Brain microvascular endothelial cell (primary cell): ENCODE measurements at regions not wholly inside any gene's neighbourhood (a gene's known extent, or its start where the extent isn't known, plus 50 kb on each side); places are given as distances from the start of the nearest gene placed in this dataset.

ENCODE experiments used
- DNase-seq: peaks from one replicate; pipeline ENCODE4 v3.0.0-alpha.2; 2020
- H3K27ac ChIP-seq: fragments of 250-450 bp; sonication (Bioruptor Pico); 2 replicates; pipeline ENCODE4 v1.5.1; 2020; ENCODE audit warnings: mild to moderate bottlenecking, moderate library complexity
- H3K27me3 ChIP-seq: fragments of 250-450 bp; sonication (Bioruptor Pico); replicated peaks from 2 replicates; pipeline ENCODE4 v1.5.1; 2020; ENCODE audit warnings: mild to moderate bottlenecking
- H3K36me3 ChIP-seq: fragments of 250-450 bp; sonication (Bioruptor Pico); replicated peaks from 2 replicates; pipeline ENCODE4 v1.5.1; 2020; ENCODE audit warnings: mild to moderate bottlenecking
- H3K4me3 ChIP-seq: 2 replicates; pipeline ENCODE4 v1.5.1; 2011; ENCODE audit warnings: low read depth, mild to moderate bottlenecking, control low read depth, low read length, moderate library complexity
- CTCF ChIP-seq: IDR thresholded peaks from 2 replicates; pipeline ENCODE4 v1.5.1; 2011; ENCODE audit warnings: low read depth, mild to moderate bottlenecking, moderate library complexity, low read length, control low read depth, inconsistent platforms; ENCODE audit errors: missing control alignments
- in situ Hi-C: cut with HindIII; loops from 2 replicates; pipeline ENCODE4 v1.10.0; 2017; ENCODE audit warnings: low sequenced_read_pairs, low pct_ligation_motif_present

DNA sequence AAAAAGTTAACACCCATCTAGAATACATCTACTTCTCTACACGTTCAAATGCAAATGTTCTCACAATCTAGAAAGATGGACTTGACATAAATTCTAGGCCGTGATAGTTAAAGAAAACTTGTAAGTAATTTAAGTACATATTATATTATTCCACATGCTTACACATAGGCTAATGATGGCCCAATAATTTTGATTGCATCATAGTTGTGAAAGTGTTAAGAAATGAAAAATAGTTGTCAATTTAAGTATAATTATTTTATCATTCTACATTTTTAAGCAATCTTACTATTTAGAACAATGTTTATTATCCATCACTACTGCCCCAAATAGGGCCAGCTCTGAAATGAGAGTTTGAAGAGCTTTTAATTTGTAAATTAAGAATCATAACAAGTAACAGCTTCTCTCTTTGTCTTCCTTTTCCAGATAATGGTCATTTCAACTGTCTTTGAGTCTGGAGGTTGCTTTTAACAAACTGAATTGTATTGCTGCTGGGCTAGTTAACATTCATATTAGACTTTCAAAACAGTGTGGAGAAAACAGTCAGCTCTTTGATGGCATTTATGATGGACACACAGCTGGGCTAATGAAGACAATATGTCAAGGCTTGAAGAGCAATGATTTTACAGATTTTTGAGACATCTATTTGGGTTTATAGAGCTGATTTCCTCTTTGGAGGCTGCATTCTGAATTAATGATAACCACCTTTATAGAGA is 246.1 kb upstream of the KCNH8 start:
- in situ Hi-C loops: no loop called here
- no peak for DNase-seq
- Histone ChIP-seq H3K36me3 (no peaks in the 10 kb centered on the region), H3K27ac (no peak overlapping the region), H3K27me3 (no peaks in the 10 kb centered on the region), H3K4me3 (no peak overlapping the region)
- no peak for TF ChIP-seq CTCF

DNA sequence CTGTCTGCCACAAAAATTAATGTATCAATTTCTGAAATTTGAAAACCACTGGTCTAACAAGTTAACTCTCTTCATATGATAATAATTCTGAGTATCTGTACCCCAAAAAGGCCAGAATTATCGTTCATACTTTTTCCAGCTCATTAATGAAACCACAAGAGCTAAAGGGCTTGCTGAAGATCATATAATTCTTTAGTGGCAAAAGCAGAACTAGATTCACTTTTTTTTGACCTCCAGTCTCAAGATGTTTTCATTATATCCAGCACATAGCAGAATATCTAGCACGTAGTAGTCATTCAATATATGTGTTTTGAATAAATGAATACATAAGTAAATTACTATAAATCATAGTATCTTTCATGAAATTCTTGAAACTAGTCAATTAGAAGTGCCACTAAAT is 246.7 kb upstream of the KCNH8 start:
- H3K27me3 ChIP-seq: no peaks in the 10 kb centered on the region
- no peak for TF ChIP-seq CTCF
- no peaks in the 10 kb centered on the region for H3K36me3 ChIP-seq
- H3K4me3 ChIP-seq: no peak overlapping the region
- in situ Hi-C loops: no loop called here
- no peak for DNase-seq
- H3K27ac ChIP-seq: no peak overlapping the region

GRCh38 chr3:18900994-18901393 is 247.3 kb upstream of the KCNH8 start:
- in situ Hi-C loops: no loop called here
- TF ChIP-seq CTCF: no peak
- H3K27ac ChIP-seq: no peak overlapping the region
- H3K36me3 ChIP-seq: no peaks in the 10 kb centered on the region
- no peaks in the 10 kb centered on the region for H3K27me3 ChIP-seq
- H3K4me3 ChIP-seq: no peak overlapping the region
- no peak for DNase-seq

- in situ Hi-C loops: no loop called here
- no peak overlapping the region for H3K27ac ChIP-seq
- H3K36me3 ChIP-seq: no peaks in the 10 kb centered on the region
- DNase-seq: no peak
- no peaks in the 10 kb centered on the region for H3K27me3 ChIP-seq
- H3K4me3 ChIP-seq: no peak overlapping the region
- no peak for TF ChIP-seq CTCF
These were observed 249.4 kb upstream of the KCNH8 start for GRCh38 chr3:18898911-18899310.

DNA sequence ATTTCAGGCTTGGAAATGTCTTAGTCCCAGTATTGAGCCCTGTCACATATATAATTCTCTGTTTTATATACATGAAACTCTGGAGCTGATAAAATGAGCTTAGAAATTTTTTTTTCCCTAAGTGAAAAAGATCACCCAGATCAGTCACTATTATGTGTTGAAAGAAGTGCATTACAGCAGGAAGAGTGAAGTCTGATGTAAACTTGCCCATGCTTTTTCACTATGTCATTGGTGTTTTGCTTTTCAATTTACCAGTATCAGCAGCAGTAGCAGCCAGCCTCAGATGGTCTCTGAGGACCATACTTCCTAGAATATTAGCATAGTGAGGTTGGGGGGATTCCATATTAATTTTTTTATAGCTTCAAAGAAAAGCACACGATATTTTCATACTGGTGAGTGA is 255.6 kb upstream of the KCNH8 start:
- TF ChIP-seq CTCF: no peak
- Histone ChIP-seq H3K27ac (no peak overlapping the region), H3K27me3 (no peaks in the 10 kb centered on the region), H3K36me3 (no peaks in the 10 kb centered on the region), H3K4me3 (no peak overlapping the region)
- in situ Hi-C loops: no loop called here
- DNase-seq: no peak

DNA sequence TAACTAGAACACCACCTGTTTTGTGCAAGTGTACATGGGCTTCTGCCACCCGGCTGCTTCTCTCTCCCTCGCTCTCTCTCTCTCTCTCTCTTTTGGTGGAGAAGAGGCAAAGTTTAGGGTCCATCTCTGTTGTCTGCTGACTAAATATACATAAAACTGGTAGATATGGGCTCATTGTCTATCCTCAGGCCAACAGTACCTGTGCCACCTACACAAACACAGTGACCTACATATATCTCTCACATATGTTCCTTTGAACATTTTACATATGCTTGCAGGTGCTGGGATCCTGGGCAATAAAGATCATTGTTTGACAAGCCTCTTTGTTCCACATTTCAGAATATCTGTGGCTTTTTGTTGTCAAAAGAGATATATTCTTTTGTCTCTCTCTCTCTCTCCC is 256.3 kb upstream of the KCNH8 start:
- no peaks in the 10 kb centered on the region for H3K36me3 ChIP-seq
- in situ Hi-C loops: no loop called here
- no peaks in the 10 kb centered on the region for H3K27me3 ChIP-seq
- no peak for TF ChIP-seq CTCF
- H3K27ac ChIP-seq: no peak overlapping the region
- DNase-seq: no peak
- H3K4me3 ChIP-seq: no peak overlapping the region
